Fibroblast of lung (primary cell): ENCODE measurements at regions not wholly inside any gene's neighbourhood (a gene's known extent, or its start where the extent isn't known, plus 50 kb on each side); places are given as distances from the start of the nearest gene placed in this dataset.

ENCODE experiments used
- DNase-seq, 2 donors: peaks; one replicate each; pipeline versions ENCODE4 v3.0.0 to v3.0.0-alpha.2; 2010; ENCODE audit warnings: low read depth in 2 of 2
- H2AFZ ChIP-seq: 2 replicates; pipeline ENCODE4 v1.5.1; 2012; ENCODE audit warnings: low read length, control low read depth, inconsistent platforms
- H3K27ac ChIP-seq: 2 replicates; pipeline ENCODE4 v1.5.1; 2011; ENCODE audit warnings: low read length, control low read depth; ENCODE audit not compliant: insufficient read depth
- H3K27me3 ChIP-seq: 2 replicates; pipeline ENCODE4 v1.5.1; 2011; ENCODE audit warnings: mild to moderate bottlenecking, low read length; ENCODE audit not compliant: control insufficient read depth, insufficient read depth
- H3K36me3 ChIP-seq: 2 replicates; pipeline ENCODE4 v1.5.1; 2011; ENCODE audit warnings: low read length; ENCODE audit not compliant: control insufficient read depth, insufficient read depth
- H3K4me1 ChIP-seq: 2 replicates; pipeline ENCODE4 v1.5.1; 2011; ENCODE audit warnings: low read length; ENCODE audit not compliant: control insufficient read depth, insufficient read depth; ENCODE audit errors: extremely low read depth
- H3K4me2 ChIP-seq: 2 replicates; pipeline ENCODE4 v1.5.1; 2011; ENCODE audit warnings: low read length, control low read depth; ENCODE audit not compliant: insufficient read depth; ENCODE audit errors: extremely low read depth
- H3K4me3 ChIP-seq, 4 experiments: fragments of 200-600 bp in 1 of 4; sonication (generic) in 1 of 4; replicated peaks in 1 of 4; 2 replicates each; pipeline ENCODE4 v1.5.1; 2011 to 2016; ENCODE audit warnings: low read length in 4 of 4, low read depth in 3 of 4, mild to moderate bottlenecking in 3 of 4, control low read depth in 2 of 4, inconsistent platforms in 1 of 4, mixed read lengths in 1 of 4; ENCODE audit not compliant: insufficient read depth in 1 of 4; ENCODE audit errors: control extremely low read depth in 1 of 4
- H3K79me2 ChIP-seq: 2 replicates; pipeline ENCODE4 v1.5.1; 2012; ENCODE audit warnings: mild to moderate bottlenecking, low read length, inconsistent platforms; ENCODE audit not compliant: control insufficient read depth, insufficient read depth
- H3K9ac ChIP-seq: 2 replicates; pipeline ENCODE4 v1.5.1; 2011; ENCODE audit warnings: mild to moderate bottlenecking, low read length, control low read depth; ENCODE audit not compliant: insufficient read depth
- H3K9me3 ChIP-seq: 2 replicates; pipeline ENCODE4 v1.5.1; 2012; ENCODE audit warnings: low read depth, low read length; ENCODE audit not compliant: control insufficient read depth, insufficient read depth
- H4K20me1 ChIP-seq: 2 replicates; pipeline ENCODE4 v1.5.1; 2011; ENCODE audit warnings: low read length; ENCODE audit not compliant: control insufficient read depth, insufficient read depth; ENCODE audit errors: extremely low read depth
- CTCF ChIP-seq, 2 donors: IDR thresholded peaks in 1 of 2; conservative IDR thresholded peaks in 1 of 2; 1 replicate in 1 of 2; 2 replicates in 1 of 2; pipeline ENCODE4 v1.5.1; 2011 to 2012; ENCODE audit warnings: low read length in 2 of 2, control low read depth in 1 of 2, inconsistent platforms in 1 of 2, low read depth in 1 of 2, mild to moderate bottlenecking in 1 of 2
- EZH2 ChIP-seq: IDR thresholded peaks from 2 replicates; pipeline ENCODE4 v1.5.1; 2012; ENCODE audit warnings: low read length, control low read depth, mild to moderate bottlenecking; ENCODE audit errors: missing control alignments

DNA sequence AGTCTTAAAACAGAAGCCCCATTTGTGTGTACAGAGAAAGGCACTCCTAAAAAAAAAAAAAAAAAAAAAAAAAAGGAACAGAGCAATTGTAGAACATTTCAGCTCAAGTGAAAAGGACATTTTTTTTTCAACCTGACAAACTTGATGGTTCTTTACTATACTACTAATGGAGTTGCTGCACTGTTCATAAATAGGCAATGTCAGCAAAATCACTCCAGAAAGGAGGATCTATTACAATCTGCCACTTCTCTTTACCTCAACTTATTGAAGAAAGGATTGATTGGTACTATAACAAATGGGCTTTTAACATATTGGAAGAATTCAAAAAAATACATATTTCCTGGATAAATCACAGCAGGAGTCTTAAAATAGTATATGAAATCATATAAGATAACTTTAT lies 1517.7 kb downstream of the SLITRK1 start:
- Histone ChIP-seq H3K36me3 (no peaks in the 10 kb centered on the region), H3K79me2 (no peaks in the 10 kb centered on the region), H3K27me3 (no peaks in the 10 kb centered on the region), H3K27ac (no peak overlapping the region), H3K4me3 (no peak overlapping the region), H3K4me1 (no peaks in the 10 kb centered on the region), H3K4me2 (no peak overlapping the region), H3K9ac (no peak overlapping the region), H3K9me3 (no peaks in the 10 kb centered on the region), H2AFZ (no peak overlapping the region), H4K20me1 (no peaks in the 10 kb centered on the region)
- DNase-seq = no peak
- TF ChIP-seq CTCF (conservative IDR thresholded peaks at IDR 0.05 in 1 of 2, IDR thresholded peaks at IDR 0.05 in 1 of 2; ENCODE audit: low read depth in 1 of 2, low read length in 2 of 2) = no peak
- no peak for TF ChIP-seq EZH2

GRCh38 chr13:82358284-82358683 lies 1524.0 kb downstream of the SLITRK1 start:
- H2AFZ ChIP-seq = no peak overlapping the region
- no peaks in the 10 kb centered on the region for H3K4me1 ChIP-seq
- H3K9me3 ChIP-seq = no peaks in the 10 kb centered on the region
- H3K36me3 ChIP-seq = no peaks in the 10 kb centered on the region
- H3K9ac ChIP-seq = no peak overlapping the region
- peak; percentile 19 to 29 for DNase-seq
- no peaks in the 10 kb centered on the region for H3K27me3 ChIP-seq
- no peaks in the 10 kb centered on the region for H4K20me1 ChIP-seq
- TF ChIP-seq EZH2 (no peak), CTCF (conservative IDR thresholded peaks at IDR 0.05 in 1 of 2, IDR thresholded peaks at IDR 0.05 in 1 of 2; ENCODE audit: low read depth in 1 of 2, low read length in 2 of 2) (no peak)
- no peak overlapping the region for H3K4me2 ChIP-seq
- no peak overlapping the region for H3K27ac ChIP-seq
- no peaks in the 10 kb centered on the region for H3K79me2 ChIP-seq
- H3K4me3 ChIP-seq = no peak overlapping the region

GRCh38 chr13:82356667-82357410 lies 1525.4 kb downstream of the SLITRK1 start:
- Histone ChIP-seq H2AFZ (no peak overlapping the region), H3K36me3 (no peaks in the 10 kb centered on the region), H3K4me3 (no peak overlapping the region), H3K4me2 (no peak overlapping the region), H3K27me3 (no peaks in the 10 kb centered on the region), H3K9ac (no peak overlapping the region), H3K4me1 (no peaks in the 10 kb centered on the region), H3K27ac (no peak overlapping the region), H4K20me1 (no peaks in the 10 kb centered on the region), H3K79me2 (no peaks in the 10 kb centered on the region), H3K9me3 (no peaks in the 10 kb centered on the region)
- peak in 1 of 2 donors; percentile 17 for TF ChIP-seq CTCF (conservative IDR thresholded peaks at IDR 0.05 in 1 of 2, IDR thresholded peaks at IDR 0.05 in 1 of 2; ENCODE audit: low read depth in 1 of 2, low read length in 2 of 2)
- TF ChIP-seq EZH2 = no peak
- DNase-seq = peak in 1 of 2 donors; percentile 55
